ENCODE measurements at regions not wholly inside any gene's neighbourhood (a gene's known extent, or its start where the extent isn't known, plus 50 kb on each side); places are given as distances from the start of the nearest gene placed in this dataset.

DNA sequence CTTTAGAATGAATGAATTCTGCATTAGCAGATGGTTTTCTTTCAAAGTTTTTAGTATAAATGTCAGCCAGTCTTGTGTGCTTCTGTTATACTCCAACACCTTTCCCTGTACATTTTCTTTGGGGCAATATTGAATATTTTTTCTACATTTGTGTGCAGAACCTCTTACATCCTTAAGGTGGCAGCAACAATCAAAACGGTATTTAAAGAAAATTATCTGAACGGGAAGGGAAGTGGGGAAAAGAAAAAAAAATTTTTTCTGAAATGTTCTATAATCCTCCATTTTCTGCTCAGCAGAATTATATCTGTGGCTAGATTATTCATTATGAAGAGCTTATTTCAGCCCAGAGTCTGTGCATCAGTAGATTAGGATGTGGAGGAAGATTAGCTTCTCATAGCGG lies 347.3 kb upstream of the RAG2 start:
- peak; percentile 32 for DNase-seq

GRCh38 chr11:36933481-36933880 lies 335.4 kb upstream of the RAG2 start:
- DNase-seq: no peak

DNA sequence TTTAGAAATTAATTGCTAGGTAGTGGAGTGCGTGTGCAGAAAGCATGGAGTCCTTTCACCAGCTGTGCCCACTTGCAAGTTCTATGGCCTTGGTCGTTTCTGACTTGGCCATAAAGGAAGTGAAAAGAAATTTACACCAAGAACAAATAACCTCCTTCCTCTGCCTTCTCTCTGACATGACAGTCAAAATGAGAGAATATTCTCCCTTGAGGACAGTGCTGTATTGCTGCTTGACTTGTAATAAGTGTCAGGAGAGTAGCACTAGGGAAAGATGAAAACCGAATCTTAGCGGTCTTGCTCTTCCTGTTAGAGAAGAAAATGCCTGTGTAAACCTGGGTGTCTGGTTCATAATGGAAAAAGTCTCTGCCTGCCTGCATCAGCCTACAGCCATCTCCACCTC lies 333.1 kb upstream of the RAG2 start:
- DNase-seq: no peak

DNA sequence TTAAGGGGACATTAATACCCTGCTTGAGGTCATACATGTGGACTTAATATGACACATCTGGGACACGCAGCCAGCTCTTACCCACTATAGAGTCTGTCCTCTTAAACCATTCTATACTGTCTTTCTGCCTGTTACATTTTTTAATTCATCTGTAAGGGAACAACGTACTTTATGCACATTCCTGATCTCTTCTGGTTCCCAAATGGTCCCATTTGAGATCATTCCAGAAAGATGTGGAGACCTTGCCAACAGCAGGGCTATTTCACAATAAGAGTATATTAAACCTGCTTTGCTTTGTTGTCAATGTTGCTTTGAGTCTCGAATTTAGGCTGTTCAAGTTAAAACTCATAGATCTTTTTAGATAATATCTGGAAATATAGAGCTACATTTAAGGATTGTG lies 332.2 kb upstream of the RAG2 start:
- DNase-seq: no peak

DNA sequence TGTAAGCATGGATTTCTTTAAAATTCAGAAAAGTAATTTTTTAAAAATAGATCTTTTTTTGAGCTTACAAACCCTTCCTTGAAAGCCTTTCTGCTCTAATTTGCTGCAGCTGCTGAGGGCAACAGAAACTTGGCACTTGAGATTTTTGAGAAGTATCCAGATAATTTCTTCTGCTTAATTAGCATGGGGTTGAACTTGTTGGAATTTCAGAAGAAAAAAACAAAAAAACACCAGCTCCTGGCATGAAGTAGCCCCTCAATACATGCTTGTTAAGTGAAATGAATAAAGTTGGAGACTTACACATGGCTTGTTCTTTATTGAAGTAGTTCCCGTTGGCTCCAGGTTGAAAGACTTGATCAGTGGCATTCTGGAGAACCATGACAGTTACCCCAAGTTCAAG lies 331.4 kb upstream of the RAG2 start:
- no peak for DNase-seq

DNA sequence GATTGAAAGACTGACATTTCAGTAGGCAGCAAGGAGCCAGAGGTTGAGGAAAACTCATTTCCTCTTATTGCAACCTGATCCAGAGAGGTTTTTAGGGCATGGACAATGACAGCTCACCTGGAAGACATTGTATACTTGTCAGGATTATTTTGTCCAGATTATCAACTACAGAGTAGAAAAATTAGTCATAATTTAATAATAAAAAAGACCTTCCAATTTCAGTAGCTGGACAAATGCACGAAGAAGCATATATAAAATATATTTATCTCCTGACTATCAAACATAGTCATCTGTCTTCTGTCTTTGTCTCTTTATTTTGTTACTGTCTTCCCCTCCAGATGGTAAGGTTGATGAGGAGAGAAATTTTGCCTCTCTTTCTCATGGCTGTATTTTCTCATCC lies 330.6 kb upstream of the RAG2 start:
- DNase-seq: no peak

GRCh38 chr11:36899800-36900199 lies 301.8 kb upstream of the RAG2 start:
- DNase-seq: peak; percentile 9

- no peak for DNase-seq
Observed at GRCh38 chr11:36890841-36891240, 292.8 kb upstream of the RAG2 start.

DNA sequence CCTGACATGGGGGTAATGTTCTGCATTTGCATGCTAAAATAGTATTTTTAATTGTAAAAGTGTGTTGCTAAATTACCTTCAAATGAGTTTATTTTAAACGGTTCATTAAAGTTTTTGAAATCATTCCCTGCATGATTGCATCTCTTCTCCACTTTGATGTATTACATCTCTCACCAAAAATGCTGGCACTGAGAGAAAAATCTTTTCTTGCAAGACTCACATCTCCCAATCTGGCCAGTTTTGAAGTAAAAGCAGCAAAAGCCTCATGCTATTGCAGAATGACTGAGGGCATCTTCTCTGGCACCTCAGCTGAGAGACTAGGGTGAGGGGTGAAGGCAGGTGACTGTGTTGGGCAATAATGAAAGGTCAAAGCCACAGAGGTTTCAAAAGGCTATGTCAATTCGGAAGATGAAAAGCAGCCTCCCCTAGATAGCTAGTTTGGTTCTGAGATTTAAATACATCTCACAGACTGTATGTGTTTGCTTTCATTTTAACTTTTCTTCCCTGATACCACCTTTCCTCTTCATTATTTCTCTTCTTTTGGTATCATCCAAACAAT lies 292.2 kb upstream of the RAG2 start:
- no peak for DNase-seq

DNA sequence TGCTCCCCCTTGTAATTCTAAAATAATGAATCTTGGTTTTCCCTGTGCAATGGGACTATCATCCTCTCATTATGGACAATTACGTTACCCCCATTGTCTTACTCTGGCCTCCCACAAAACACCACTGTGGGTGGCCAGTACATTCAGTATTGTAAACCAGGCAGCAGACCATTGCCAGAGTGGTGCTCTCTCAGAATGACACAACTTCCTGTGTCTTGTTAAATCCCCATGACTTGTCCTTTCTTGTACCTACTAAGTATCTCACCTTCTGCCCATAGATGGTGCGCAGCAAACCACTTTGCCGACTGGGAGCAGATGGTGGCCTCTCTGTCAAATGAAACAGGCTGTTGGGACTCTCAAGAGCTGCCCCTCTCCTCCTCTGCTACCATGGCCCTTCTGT lies 287.1 kb upstream of the RAG2 start:
- no peak for DNase-seq

DNA sequence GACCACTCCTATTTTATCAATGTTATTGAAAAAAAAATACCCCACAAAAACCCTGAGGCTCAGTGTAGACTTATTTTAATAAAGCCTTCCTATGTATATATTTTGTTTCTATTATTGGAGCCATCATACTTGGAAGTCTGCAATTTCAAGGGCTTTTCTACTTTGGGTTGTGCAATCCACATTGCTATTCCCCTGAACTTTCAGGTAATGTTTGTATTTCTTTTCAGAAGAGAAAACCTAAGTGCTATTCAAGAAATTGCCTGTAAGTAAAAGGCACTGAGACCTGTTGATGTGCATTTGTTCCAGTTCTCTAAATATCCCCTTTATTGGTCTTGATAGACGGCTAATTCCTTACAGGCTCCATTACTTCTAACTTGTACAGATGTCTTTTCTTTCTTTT lies 280.7 kb upstream of the RAG2 start:
- DNase-seq: no peak

GRCh38 chr11:36877149-36877548 lies 279.1 kb upstream of the RAG2 start:
- DNase-seq: no peak

GRCh38 chr11:36876266-36876665 lies 278.2 kb upstream of the RAG2 start:
- no peak for DNase-seq

- no peak for DNase-seq
Observed at GRCh38 chr11:36874291-36874690, 276.3 kb upstream of the RAG2 start.

- DNase-seq: no peak
Observed at GRCh38 chr11:36870361-36870760, 272.3 kb upstream of the RAG2 start.

DNA sequence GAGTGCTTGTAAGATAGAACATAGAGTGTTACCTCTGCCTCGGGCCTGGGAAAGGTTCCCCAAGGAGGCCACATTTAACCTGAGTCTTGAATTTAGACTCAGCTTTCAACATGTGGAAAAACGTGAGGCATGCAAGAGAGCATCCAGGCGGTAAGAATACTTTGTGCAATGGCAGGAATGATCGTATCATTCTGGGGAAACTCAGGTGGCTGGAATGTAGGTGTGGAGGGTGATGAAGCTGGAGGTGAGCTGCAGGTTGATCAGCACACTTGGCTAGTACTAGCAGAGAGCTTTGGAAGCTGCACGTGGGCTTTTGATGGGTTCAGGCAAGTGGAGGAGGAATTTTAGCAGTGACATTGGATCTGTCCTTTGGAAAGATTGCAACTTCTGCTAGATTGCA lies 270.3 kb upstream of the RAG2 start:
- no peak for DNase-seq

DNA sequence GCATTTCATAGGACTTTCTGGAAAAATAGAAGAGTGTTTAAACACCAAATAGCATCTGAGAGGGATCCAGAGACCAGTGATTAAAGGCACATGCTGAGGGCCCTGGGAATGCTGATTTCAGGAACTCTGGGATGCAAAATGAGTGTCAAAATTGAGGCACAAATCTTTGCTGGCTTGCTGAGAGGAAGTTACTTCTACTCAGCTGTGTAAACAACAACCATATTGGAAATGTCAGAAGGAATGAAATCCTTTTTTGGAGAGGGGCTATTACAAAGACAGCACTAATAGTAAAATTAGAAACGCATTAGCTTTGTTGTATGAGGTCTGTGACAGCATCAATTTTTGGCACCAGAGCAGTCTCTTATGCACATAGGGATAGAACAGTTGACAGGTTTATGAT lies 267.8 kb upstream of the RAG2 start:
- DNase-seq: no peak

- DNase-seq: no peak
Observed at GRCh38 chr11:36854875-36855274, 256.8 kb upstream of the RAG2 start.

- no peak for DNase-seq
Observed at GRCh38 chr11:36848660-36849059, 250.6 kb upstream of the RAG2 start.

DNA sequence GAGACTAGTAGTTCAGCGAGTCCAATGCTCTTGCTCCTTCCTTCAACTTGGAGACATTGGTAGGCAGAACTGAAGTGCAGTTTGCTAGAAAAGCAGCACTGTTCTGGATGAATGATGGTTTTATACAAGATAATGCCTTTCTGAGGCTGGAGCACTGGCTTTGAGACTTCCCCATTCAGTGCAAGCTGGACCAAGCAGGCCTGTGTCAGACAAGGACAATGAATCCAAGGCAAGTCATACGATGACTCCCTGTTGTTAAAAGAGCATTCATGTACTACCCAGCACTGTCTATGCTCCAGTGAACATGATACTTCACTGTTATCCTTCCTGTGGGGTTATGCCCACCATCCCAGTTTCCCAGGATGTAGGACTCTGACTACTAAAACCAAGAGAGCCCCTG lies 242.3 kb upstream of the RAG2 start:
- no peak for DNase-seq

DNA sequence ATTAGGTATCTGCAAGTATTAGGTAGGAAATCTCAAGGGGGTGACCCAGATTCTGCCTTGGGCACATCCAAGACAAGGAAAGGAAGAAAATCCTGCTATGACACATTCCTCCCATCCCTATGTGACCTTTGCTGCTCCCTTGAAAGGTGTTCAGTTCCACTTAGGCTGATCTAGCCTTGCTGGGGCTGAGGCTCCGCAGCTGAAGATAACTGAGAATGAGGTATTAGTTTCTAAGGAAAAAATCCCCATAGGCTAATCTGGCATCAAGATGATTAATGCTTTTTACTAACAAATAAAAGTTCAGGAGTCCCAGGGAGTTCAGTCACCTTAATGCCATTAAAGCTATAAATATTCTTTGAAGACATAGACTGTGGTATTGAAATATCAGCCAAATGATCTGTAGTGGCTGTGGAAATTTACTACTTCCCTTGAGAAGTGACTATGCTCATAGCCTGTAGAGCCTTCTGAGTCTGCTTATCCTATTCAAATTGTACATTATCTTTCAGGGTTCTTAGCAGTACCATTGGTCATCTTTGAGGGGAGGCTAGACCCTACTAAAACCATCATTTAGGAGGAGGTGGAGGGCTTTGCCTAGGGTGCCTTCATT lies 239.9 kb upstream of the RAG2 start:
- DNase-seq: no peak

- no peak for DNase-seq
Observed at GRCh38 chr11:36825251-36825650, 227.2 kb upstream of the RAG2 start.

GRCh38 chr11:36824349-36824748 lies 226.3 kb upstream of the RAG2 start:
- DNase-seq: no peak

DNA sequence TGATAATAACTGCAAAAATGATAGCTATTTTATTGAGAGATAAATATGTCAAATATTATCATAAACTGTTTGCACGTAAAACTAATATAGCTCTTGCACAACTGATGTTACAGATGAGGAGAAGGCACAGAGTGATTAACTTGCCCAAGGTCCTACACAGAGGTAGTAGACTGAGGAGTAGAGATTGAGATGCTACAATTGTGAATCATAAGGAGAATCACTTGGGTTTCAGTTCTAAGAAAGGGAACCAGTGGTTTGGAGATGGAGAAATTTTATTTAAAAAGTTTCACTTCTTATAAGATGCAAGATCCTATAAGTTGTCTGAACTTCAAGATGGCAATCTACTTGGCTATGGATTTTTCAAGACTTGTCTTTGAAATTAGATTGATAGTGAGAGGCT lies 224.8 kb upstream of the RAG2 start:
- no peak for DNase-seq

- peak; percentile 14 for DNase-seq
Observed at GRCh38 chr11:36818410-36818809, 220.4 kb upstream of the RAG2 start.
